Daoy (cell line): ENCODE measurements at regions not wholly inside any gene's neighbourhood (a gene's known extent, or its start where the extent isn't known, plus 50 kb on each side); places are given as distances from the start of the nearest gene placed in this dataset.
"Not testable (repeated sequence)": the region's sequence is repeated elsewhere in the genome, so short reads cannot be mapped to it uniquely, and the experiment has no call there.

Experiments used
- DNase-seq: peaks from one replicate; pipeline ENCODE4 v3.0.0-alpha.2; 2015; ENCODE audit warnings: low read depth

DNA sequence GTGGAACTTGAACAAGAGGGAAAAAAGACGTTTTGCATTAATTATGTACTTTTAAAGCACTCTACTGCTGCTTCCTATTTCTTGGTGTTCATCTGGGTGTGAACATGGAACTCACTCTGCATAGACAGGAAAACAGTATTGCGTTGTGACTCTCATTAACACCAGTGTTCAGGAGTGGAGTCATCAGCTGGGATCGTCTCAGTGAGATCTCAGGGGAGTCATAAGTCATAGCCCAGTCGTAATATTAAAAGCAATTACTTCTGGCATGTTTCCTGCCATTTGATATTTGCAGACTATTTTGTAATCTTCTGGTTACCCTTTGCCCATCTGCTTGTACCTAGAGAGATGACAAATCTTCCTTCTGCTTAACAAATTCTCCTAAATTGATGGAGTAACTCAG lies 462.0 kb upstream of the ATP11B start:
- DNase-seq: no peak

DNA sequence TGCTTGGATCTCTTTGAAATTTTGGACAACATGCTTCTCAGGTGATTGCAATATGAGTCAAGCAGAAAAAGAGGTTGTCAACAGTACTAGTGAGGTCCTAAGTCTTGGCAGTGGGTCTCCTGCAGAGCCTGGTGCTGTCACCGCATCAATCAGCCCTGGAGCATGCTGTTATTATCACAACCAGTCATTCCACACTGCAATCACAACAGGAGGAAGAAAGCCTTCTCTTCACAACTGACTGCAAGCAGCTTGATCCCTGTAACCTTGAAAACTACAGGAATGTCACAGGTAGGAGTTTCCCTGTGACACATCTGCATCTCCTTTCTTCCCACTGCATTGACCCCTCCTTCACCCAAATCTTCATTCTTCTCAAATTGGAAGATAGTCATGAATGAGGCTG lies 451.1 kb upstream of the ATP11B start:
- no peak for DNase-seq

DNA sequence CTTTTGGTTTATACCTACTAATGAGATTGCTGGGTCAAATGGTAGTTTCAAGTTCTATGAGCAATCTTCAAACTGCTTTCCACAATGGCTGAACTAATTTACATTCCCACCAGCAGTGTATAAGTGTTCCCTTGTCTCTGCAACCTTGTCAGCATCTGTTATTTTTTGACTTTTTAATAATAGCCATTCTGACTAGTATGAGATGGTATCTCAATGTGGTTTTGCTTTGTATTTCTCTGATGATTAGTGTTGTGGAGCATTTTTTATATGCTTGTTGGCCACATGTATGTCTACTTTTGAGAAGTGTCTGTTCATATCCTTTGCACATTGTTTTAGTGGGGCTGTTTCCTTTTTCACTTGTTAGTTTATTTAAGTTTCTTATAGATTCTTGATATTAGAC lies 449.3 kb upstream of the ATP11B start:
- not testable (repeated sequence) for DNase-seq

DNA sequence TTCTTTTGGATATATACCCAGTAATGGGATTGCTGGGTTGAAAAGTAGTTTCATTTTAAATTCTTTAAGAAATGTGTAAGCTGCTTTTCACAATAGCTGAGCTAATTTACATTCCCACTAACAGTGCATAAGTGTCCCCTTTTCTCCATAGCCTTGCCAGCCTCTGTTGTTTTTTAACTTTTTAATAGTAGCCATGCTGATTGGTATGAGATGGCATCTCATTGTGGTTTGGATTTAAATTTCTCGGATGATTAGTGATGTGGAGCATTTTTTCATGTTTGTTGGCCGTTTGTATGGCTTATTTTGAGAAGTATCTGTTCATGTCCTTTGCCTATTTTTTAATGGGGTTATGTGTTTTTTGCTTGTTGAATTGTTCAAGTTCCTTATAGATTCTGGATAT lies 444.3 kb upstream of the ATP11B start:
- DNase-seq: no peak

DNA sequence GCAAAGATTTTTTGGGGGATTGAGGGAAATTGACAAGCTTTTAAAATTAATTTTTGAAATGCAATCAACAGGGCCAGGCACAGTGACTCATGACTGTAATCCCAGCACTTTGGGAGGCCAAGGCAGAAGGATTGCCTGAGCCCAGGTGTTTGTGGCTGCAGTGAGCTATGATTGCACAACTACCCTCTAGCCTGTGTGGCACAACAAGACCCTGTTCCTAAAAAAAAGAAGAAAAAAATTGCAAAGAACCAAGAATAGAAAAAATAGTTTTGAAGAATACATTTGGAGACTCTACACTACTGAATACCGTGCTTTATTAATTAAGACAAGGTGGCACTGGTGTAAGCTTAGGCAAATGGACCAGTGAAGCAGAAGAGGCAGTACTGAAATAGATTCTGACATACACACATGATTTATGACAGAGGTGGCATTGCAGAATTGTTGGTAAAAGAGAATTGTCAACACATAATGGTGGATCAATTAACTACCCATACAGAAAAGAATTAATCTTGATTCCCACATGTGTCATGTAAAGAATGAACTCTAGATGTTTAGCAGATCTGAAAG lies 443.3 kb upstream of the ATP11B start:
- DNase-seq: no peak

DNA sequence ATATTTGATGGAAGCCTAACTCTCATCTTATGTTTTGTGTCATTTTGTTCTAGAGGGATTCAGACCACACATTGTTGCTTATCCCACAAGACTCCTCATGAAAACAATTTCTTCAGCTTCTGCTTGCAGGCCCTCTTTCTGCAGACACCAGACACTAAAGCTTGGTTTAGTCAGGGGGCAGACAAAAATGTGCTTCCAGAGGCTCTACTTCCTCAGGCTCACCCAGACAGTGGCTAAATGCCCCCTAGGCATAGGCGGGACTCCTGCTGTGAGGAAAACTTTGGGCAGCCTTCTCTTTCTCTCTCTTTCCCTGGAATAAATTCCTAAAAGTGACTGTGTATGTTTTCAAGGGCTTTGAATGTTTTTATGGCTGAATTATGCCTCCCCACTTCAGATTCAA lies 435.4 kb upstream of the ATP11B start:
- peak; percentile 42 for DNase-seq

DNA sequence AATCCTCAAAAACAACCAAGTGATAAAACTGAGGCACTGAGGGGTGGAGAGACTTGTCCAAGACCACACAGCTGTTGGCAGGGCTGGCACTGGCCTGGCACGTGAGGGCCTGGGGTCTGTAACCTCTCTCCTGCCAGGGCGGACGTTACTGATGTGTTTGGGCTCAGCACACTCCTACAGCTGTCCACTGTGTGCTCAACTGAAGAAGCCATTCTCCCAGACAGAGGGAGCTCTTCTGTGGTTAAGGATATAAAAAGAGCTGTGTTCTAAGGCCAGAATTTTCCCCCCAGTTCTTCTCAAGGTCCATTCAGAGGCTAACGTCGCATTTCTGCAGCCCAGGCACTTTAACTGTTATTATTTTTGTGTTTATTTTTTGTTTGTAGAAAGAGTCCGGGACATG lies 429.0 kb upstream of the ATP11B start:
- peak; percentile 38 for DNase-seq

DNA sequence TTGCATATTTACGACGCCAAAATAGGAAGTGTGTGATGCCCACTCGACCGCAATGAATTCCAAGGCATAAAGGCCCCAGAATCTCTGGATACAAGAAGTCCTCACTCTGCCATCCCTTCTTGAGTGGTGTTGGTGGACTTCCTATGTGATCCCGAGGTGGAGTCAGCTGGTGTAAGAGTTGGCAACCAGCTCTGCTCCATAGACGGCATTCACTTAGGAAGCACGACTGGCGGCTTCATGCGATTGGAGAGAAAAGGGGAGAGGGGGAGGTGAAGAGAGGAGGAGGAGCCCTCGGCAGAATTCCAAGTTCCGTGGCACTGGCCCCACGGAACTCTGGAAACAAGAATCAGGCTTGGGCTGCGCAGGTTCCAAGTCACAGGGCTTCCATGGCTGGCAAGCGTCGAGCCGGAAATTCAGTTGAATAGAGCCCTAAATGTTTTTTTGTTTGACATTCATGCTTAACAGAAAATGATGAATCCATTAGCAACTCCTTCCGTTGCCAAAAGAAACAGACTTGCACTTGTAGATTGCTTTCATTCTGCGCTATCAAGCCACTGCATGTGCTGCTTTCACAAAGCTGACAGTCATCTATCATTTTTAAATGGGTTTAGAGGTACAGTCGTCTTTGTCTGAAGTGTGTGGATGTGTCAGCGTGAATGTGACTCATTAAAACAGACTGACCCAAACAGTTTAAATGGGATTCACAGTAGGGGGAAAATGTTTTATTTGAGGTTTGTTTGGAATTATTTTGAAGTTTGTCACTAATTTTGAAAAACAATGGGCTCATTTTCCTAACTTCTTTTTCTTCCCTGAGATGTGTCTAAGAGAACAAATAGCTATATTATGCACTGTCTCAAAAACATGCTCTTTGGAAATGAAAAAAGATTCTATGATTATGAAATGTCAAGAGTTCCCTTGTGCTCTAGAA lies 428.3 kb upstream of the ATP11B start:
- peak; percentile 95 for DNase-seq

DNA sequence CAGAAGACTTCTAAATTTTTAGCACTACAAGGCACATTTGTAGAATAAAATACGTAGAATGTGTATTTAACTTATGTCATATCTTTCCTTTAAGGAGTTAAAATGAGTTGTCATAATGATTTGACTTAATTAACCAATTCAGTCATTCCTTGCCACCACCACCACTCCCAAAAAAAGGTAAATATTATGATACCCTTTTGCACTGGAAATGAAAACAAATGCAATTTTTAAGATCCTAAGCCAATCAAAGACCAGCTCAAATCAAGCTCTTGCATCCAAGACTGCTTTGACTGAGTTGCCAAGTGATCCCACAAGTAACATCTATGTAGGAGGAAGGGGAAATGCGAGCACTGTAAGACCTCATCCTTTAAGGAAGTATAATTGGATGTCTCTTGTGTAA lies 426.6 kb upstream of the ATP11B start:
- DNase-seq: no peak

DNA sequence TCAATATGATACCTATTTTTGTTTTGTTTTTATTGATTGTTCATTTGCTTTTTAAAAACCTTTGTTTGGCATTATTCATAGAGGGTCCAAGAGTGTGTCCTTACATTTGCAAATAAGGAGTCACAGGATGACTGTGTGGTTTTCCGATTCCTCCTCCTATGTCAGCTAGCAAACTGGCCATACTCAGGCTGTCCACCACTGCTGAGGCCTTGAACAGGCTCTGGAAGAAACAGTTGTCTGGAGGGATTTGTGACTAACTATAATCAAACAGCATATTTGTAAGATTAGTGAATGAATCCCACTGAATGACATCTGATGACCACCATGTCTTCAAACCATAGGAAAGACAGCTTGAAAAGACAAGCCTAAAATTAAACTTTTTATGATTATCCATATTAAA lies 423.4 kb upstream of the ATP11B start:
- DNase-seq: no peak

DNA sequence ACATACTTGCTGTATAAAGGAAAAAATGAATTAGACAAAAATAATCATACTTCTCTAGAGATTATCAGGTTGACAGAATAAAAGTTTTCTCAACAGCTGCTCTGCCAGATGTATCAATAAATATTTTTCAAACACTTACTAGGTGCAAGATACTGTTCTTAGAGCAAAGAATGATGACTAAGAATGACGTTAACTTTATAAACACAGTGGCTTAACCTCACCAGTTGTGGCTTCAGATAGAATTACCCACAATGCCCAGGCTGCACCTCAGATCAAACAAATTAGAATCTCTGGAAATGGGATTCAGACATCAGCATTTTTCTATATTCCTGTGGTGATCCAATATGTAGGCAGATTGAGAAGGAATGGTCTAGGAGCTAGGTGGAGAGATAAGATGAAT lies 422.4 kb upstream of the ATP11B start:
- DNase-seq: peak; percentile 66

DNA sequence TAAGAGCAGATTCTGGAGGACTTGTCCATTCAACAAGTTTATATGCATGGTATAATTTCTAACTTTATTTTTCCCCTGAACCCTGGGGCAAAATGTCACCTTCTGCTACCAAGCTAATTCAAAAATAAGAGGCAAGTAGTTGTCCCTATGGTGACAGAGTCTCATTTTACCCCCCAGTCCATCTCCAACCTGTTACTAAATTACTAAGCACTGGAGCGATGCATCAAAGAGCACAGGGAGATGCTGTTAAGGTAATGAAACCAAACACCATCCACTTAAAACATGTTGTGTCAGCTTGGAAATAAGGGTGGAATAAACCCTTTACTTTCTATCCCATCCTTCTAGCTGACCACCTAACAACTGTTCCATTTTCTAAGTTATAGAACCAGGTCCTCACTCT lies 417.4 kb upstream of the ATP11B start:
- no peak for DNase-seq

DNA sequence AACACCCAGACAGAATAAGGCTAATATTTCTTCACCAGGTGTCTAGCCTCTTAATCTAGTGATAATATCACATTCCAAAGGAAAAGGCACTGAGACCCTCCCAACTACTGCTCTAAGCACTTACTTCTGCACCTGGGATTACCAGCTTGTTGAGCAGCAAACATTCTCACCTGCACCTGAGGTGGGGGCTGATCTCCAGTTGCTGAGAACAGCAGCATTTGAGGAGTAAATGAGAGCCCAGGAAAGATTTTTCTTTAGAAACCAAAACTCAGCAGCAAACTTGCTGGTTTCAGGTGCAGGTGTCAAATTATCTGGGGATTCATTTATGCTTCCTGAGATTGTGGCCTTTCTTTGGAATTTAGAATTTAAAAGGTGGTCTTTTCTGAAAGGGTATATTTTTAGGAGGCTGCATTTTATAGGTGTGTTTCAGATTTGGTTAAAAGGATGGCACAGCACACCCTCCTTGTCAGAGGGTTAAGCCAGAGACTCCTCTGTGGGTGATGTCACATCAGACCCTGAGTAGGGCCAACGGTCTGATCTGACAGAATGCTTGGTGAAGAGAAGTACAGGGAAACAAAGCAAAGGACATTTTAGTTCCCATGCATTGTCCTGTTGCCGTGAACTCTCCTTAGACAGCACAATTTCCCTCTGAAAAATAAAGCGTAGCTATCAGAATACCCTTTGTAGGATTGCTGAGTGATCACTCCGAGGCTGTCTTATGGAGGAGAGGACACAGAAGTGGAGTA lies 411.0 kb upstream of the ATP11B start:
- no peak for DNase-seq

DNA sequence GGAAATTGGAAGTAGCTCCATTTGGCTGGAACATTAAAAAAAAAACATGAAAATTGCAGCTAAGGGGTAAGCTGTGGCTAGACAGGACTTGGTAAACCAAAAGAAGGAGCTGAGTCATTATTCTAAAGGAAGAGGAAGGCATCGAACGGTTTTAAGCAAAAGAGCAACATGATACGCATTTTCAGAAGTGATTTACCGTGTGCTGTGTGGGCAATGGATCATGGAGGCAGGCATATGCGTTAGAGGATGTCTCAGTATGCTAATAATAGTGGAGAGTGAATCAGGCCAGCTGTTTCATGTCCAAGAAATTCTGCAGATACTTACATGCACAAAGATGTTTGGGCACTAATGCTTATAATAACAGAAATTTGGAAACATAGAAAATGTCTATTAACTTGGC lies 409.1 kb upstream of the ATP11B start:
- DNase-seq: peak; percentile 54

DNA sequence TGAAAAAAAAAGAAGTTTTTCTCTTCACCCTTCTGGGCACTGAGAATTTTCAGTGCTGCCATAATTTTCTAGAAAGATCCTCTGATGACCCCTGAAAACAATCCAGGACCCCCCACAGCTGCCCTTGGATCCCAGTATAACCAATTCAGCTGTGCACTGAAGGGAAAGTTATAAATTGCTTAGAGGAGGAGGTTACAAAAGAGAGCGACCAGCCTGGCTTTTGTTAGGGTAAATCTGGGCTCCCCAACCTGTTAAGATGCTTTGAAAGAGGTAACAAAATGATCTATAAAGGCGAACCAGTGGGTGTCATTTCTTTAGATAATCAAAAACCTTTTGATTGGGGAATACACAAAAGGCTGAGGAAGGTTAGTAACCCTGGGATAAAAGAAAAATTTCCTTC lies 407.9 kb upstream of the ATP11B start:
- DNase-seq: no peak

DNA sequence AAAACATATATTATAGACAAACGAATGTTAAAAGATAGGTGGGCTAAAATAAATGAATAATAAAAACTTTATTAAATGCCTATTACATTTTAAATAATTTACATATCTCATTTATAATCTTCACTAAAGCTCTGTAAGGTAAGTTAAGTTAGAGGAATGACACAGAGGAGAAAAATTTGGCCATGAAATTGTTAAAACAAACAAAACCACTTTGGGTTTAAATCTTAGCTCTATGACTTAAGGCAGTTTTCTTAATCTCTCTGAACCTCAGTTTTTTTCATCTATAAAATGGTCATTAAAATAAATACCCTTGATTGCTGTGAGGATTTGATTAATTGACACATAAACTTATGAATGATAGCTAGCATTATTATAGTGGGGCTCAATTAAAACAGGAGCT lies 404.8 kb upstream of the ATP11B start:
- no peak for DNase-seq

DNA sequence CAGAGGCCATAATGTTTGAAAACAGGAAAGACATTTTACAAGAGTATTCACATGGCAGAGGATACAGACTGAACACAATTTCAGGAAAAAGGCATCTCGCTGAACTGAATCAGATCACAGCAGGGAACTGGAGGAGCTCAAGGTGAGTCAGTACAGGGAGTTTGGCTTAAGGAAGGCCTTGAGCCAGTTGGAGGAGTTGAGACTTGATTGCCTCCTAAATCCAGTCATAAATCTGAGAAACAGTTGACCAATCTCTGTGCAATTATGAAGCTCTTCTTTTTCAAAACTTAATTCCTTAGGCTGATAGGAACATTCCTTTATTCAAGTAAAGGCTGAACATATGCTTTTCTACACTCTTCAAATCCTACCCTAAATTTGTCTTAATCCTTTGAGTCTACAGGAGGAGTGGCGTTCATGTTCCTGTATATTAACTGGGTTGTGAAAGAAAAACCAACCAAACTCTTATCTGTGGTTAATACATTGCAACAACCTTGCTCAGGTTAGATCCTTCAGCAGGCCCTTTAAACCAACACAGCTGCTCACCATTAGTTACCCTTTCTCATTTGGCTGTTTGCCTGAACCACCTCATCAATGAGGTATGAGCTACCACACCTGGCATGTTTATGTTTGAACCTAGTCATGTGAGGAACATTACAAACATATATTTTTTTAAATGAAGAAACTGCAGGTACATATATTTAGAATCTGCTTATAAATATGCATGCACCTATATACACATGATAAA lies 404.1 kb upstream of the ATP11B start:
- peak; percentile 60 for DNase-seq

DNA sequence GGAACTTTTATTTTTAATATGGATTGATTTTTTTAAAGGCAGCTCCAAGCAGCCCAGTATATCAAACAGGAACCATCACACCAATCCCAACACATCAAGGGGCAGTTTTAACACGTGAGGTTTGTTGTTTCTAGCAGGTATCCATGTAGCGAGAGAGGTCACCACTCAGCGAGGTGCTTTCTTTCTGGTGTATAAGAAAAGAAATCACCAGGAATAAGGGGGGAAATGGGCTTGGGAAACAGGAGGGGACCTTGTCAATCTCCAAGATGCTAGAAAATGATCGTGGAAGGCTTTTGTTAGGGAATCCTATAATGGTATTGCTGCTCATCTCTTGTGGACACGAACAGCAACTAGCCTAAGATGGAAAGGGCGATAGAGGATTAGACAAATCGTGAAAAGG lies 402.9 kb upstream of the ATP11B start:
- no peak for DNase-seq

DNA sequence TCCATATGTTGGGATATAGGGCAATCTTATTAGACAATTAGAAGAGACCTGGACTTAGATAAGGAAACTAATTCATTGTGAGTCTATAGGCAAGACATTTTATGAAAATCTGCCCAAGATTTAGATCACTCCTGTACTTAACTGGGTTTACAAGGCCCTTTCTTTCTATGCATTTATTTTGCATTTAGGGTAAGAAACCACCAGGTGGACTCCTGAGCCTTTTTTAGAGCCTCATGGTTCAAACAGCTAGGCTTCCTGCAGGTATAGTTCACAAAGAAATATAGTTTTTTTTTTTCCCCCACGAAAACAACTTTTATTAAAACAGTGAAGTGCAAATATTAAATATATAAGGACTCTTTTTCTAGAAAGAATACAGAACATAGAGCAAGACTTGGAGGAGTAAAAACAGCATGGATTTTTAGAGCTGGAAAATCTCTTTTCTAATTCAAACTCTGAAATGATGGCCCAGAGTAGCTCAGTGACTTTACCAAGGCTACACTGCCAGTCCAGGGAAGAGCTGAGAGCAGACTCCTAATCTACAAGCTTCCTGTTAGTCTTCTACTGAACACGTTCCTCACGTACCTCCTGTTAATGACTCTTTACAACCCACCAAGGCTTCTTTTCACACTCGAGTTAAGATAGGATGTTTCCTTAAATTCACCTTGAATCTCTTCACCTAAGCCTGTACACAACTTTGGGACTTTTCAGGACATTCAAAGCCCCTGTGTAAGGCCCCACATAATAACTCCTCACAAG lies 400.9 kb upstream of the ATP11B start:
- DNase-seq: no peak

DNA sequence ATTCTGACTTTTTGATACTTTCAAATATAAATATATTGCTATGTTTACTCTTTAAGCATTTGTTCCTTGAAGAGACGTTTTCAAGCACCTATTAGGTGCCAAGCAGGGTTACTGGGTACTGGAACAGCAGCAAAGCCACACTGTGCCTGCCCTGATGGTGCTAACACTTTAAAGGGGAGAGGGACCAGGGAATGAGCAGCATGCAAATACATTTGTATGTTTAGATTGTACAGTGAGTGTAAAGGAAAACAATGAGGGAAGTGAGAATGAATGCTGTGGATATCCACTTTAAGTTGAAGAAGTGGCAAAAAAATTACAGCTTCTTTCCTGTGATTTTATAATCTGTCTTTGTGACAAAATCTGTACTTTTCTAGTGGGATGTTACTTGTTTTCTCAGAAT lies 400.2 kb upstream of the ATP11B start:
- DNase-seq: no peak

DNA sequence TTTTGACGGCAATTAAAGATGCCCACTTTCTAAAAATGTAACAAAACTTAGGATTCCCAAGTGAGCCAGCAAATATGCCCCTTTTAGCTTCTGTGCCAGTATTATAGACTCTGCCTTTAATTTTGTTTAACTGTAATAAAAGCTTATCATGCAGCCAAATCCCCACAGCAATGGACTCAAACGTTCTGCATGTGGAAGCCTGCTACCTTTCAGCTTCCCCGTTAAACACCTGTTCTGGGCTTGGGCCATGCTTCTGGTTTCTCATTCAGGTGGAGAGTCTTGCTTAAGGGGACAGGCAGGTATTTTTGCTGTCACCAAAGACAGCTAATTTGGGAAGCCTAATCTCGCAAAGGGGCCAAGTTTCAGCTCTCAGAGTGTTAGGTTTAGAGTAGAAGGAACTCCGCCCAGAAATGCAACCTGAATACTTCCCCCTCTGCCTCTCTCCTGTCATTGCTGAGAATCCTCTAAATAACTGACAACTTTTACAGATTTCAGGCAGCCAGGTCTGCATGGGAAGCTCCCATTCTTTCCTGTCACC lies 399.4 kb upstream of the ATP11B start:
- no peak for DNase-seq
